CD8-positive, alpha-beta memory T cell (primary cell): ENCODE measurements at regions not wholly inside any gene's neighbourhood (a gene's known extent, or its start where the extent isn't known, plus 50 kb on each side); places are given as distances from the start of the nearest gene placed in this dataset.

Experiments
- CTCF ChIA-PET: fragments of 350-600 bp; sonication (Branson Sonifier 250); formaldehyde crosslinking; loops from one replicate; lab custom pipeline; 2021; ENCODE audit warnings: antibody characterized with exemption; lab: Charles Lee
- POLR2A ChIA-PET: fragments of 350-600 bp; sonication (Branson Sonifier 250); formaldehyde crosslinking; loops from one replicate; lab custom pipeline; 2021; ENCODE audit warnings: antibody characterized with exemption; lab: Charles Lee
- DNase-seq, 5 donors: peaks; one replicate each; pipeline versions ENCODE4 v3.0.0 to v3.0.0-alpha.2; 2020 to 2022; ENCODE audit warnings: mixed read lengths in 1 of 5
- H3K27ac ChIP-seq: one replicate; pipeline ENCODE4 v1.7.0; 2013; ENCODE audit warnings: low read depth, mild to moderate bottlenecking, low read length, moderate library complexity
- H3K27me3 ChIP-seq: 2 replicates; pipeline ENCODE4 v1.7.0; 2013; ENCODE audit warnings: low read length, mild to moderate bottlenecking; ENCODE audit not compliant: insufficient read depth, poor library complexity, severe bottlenecking
- H3K36me3 ChIP-seq: 2 replicates; pipeline ENCODE4 v1.7.0; 2013; ENCODE audit warnings: mild to moderate bottlenecking, low read length, moderate library complexity; ENCODE audit not compliant: insufficient read depth
- H3K4me1 ChIP-seq: 2 replicates; pipeline ENCODE4 v1.7.0; 2013; ENCODE audit warnings: mild to moderate bottlenecking, low read length, moderate library complexity; ENCODE audit not compliant: insufficient read depth
- H3K4me3 ChIP-seq: 2 replicates; pipeline ENCODE4 v1.7.0; 2013; ENCODE audit warnings: mild to moderate bottlenecking, low read length
- H3K9me3 ChIP-seq: 2 replicates; pipeline ENCODE4 v1.7.0; 2013; ENCODE audit warnings: mild to moderate bottlenecking, low read length
- H3K27ac Mint-ChIP-seq, 8 donors: one replicate each; pipeline ENCODE4 v1.8.0; 2020 to 2021; ENCODE audit warnings: mixed read lengths in 8 of 8, mild to moderate bottlenecking in 6 of 8, inconsistent platforms in 3 of 8, moderate library complexity in 3 of 8
- H3K27me3 Mint-ChIP-seq, 2 donors: one replicate each; pipeline ENCODE4 v1.8.0; 2020 to 2021; ENCODE audit warnings: mixed read lengths in 2 of 2, mild to moderate bottlenecking in 1 of 2, moderate library complexity in 1 of 2
- H3K36me3 Mint-ChIP-seq, 3 donors: one replicate each; pipeline ENCODE4 v1.8.0; 2020 to 2021; ENCODE audit warnings: mixed read lengths in 3 of 3, inconsistent platforms in 1 of 3, mild to moderate bottlenecking in 1 of 3
- H3K4me1 Mint-ChIP-seq, 3 donors: one replicate each; pipeline ENCODE4 v1.8.0; 2020 to 2021; ENCODE audit warnings: mixed read lengths in 3 of 3, inconsistent platforms in 1 of 3, mild to moderate bottlenecking in 1 of 3
- H3K4me3 Mint-ChIP-seq, 7 donors: one replicate each; pipeline ENCODE4 v1.8.0; 2020 to 2021; ENCODE audit warnings: mixed read lengths in 7 of 7, mild to moderate bottlenecking in 6 of 7, moderate library complexity in 4 of 7, inconsistent platforms in 2 of 7
- H3K9me3 Mint-ChIP-seq, 5 donors: one replicate each; pipeline ENCODE4 v1.8.0; 2020 to 2022; ENCODE audit warnings: mixed read lengths in 5 of 5, mild to moderate bottlenecking in 3 of 5, moderate library complexity in 2 of 5, inconsistent platforms in 1 of 5

DNA sequence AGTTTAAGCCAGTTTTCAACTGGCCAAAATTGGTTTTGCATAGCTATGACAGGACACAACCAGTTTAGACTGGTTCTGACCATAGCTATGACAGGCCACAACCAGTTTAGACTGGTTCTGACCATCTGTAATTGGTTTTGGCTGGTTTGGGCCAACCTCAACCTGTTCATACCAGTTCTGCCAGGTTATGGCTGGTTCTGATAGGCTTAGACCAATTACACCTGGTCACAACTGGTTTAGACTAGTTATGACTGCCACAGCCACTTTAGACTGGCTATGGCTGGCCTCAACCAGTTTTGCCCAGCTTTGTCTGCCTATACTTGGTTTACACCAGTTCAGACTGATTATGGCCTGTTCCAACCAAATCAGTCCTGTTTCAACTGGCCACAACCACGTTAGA is 353.2 kb upstream of the CAMK1G start:
- Histone ChIP-seq H3K36me3 (no peaks in the 10 kb centered on the region), H3K4me3 (no peak overlapping the region), H3K27ac (no peak overlapping the region), H3K9me3 (no peaks in the 10 kb centered on the region), H3K27me3 (no peaks in the 10 kb centered on the region), H3K4me1 (no peaks in the 10 kb centered on the region)
- H3K36me3 Mint-ChIP-seq, result peaks cover 0 to 3% (median 0%) of the 10 kb centered on the region in 3 donors
- H3K4me1 Mint-ChIP-seq, result no peaks in the 10 kb centered on the region
- ChIA-PET POLR2A (no interaction called here), CTCF (interaction anchor here (1.0 kb wide), 1 partner anchor 18 kb away, joined by 3 read pairs; no protein-coding TSS in a partner anchor)
- DNase-seq, result no peak
- no peak overlapping the region for H3K4me3 Mint-ChIP-seq
- H3K27ac Mint-ChIP-seq, result no peak overlapping the region
- peaks cover 3 to 16% of the 10 kb centered on the region in 2 donors for H3K27me3 Mint-ChIP-seq
- peaks cover 4 to 10% (median 8%) of the 10 kb centered on the region in 5 donors for H3K9me3 Mint-ChIP-seq

DNA sequence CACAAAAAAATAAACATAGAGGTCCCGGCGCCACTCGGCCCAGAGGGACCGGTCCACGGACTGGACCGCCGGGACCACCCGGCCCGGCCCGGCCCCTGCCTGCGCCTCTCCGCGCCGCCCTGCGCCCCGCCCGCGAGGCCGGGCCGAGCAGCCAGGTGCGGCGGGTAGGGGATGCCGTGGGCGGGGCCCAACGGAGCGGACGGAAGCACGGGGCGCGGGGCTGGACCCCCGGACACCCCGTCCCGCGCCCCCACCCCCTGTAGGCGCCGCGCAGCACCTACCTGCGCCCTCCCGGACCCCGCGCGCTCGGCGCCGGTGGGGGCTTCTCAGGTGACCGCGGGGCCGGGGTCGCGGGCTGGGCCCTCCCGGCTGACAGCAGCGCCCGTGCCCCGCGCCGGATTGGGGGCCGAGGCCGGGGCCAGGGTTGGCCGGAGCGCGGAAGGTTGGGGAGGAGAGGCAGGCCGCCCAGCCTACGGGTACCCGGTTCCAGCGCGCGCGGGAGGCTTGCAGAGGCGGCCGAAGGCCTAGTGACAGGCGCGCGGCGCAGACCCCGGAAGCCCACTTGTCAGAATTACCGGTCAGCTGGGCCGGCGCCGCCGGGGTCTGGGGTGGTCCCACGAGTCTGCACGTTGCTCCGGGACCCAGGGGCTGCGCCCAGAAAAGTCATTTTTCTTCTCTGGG is 351.9 kb upstream of the CAMK1G start:
- peaks cover 3 to 16% of the 10 kb centered on the region in 2 donors for H3K27me3 Mint-ChIP-seq
- ChIA-PET CTCF (no interaction called here), POLR2A (no interaction called here)
- H3K27ac Mint-ChIP-seq, result no peak overlapping the region
- H3K4me3 Mint-ChIP-seq, result no peak overlapping the region
- H3K4me1 ChIP-seq, result no peaks in the 10 kb centered on the region
- H3K36me3 ChIP-seq, result no peaks in the 10 kb centered on the region
- H3K9me3 ChIP-seq, result no peaks in the 10 kb centered on the region
- H3K4me1 Mint-ChIP-seq, result no peaks in the 10 kb centered on the region
- no peak overlapping the region for H3K27ac ChIP-seq
- no peak for DNase-seq
- H3K27me3 ChIP-seq, result no peaks in the 10 kb centered on the region
- peaks cover 4 to 10% (median 8%) of the 10 kb centered on the region in 5 donors for H3K9me3 Mint-ChIP-seq
- no peak overlapping the region for H3K4me3 ChIP-seq
- peaks cover 0 to 3% (median 0%) of the 10 kb centered on the region in 3 donors for H3K36me3 Mint-ChIP-seq

DNA sequence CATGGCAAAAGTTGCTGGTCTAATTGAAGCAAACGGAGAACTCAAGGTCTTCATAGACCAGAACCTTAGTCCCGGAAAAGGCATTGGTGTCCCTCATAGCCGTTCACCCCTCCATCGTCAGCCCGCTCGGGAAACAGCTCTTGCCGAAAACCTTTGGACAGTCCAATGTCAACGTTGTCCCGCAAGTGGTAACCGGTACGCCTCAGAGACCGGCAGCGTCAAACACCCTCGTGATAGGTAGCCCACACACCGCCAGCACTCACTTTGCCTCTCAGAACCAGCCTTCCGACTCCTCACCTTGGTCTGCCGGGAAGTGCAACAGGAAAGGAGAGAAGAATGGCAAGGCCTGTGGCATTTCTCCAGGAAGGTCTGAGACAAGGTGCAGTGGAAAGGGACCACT is 351.3 kb upstream of the CAMK1G start:
- H3K27ac Mint-ChIP-seq, result peak overlapping the region in 1 of 8 donors; percentile 21
- peaks cover 4 to 10% (median 8%) of the 10 kb centered on the region in 5 donors for H3K9me3 Mint-ChIP-seq
- peaks cover 0 to 3% (median 0%) of the 10 kb centered on the region in 3 donors for H3K36me3 Mint-ChIP-seq
- Histone ChIP-seq H3K4me1 (no peaks in the 10 kb centered on the region), H3K36me3 (no peaks in the 10 kb centered on the region), H3K27ac (no peak overlapping the region), H3K4me3 (no peak overlapping the region), H3K9me3 (no peaks in the 10 kb centered on the region), H3K27me3 (no peaks in the 10 kb centered on the region)
- ChIA-PET CTCF (no interaction called here), POLR2A (no interaction called here)
- DNase-seq, result no peak
- no peaks in the 10 kb centered on the region for H3K4me1 Mint-ChIP-seq
- H3K27me3 Mint-ChIP-seq, result peaks cover 3 to 16% of the 10 kb centered on the region in 2 donors
- H3K4me3 Mint-ChIP-seq, result no peak overlapping the region

DNA sequence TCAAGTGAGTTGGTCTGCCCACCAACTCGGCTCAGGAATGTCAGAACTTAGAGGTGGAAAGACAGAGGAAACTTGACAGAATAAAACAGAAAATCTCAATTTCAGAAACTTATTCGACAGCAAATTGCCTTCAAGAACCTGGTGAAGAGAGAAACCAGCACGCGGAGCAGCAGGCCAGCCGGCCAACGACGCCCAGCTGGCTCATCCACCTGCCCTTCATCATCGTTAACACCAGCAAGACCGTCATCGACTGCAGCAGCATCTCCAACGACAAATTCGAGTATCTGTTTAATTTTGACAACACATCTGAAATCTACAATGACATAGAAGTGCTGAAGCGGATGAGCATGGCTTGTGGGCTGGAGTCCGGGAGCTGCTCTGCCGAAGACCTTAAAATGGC is 350.8 kb upstream of the CAMK1G start:
- H3K4me1 Mint-ChIP-seq, result no peaks in the 10 kb centered on the region
- no peak overlapping the region for H3K4me3 Mint-ChIP-seq

DNA sequence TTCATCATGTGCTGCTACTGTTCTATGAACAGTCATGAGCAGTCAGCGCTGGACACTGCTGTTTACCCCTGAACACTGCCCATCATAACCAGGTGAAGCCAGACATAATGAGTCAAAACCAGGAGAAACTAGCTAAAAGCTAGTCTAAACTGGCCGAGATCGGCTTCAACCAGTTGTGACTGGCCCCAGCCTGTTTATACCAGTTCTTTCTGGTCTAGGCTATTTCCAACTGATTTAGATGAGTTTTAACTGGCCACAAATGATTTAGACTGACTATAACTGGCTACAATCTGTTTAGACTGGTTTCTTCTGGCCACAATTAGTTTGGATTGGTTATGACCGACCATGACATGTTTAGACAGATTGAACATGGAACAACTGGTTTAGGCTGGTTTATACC is 348.3 kb upstream of the CAMK1G start:
- Mint-ChIP-seq H3K4me3 (no peak overlapping the region), H3K9me3 (peaks cover 4 to 10% (median 8%) of the 10 kb centered on the region in 5 donors), H3K27ac (no peak overlapping the region), H3K4me1 (no peaks in the 10 kb centered on the region), H3K36me3 (peaks cover 0 to 3% (median 0%) of the 10 kb centered on the region in 3 donors), H3K27me3 (peaks cover 2 to 7% of the 10 kb centered on the region in 2 donors)
- no peak overlapping the region for H3K4me3 ChIP-seq
- H3K4me1 ChIP-seq, result no peaks in the 10 kb centered on the region
- CTCF ChIA-PET, result no interaction called here
- POLR2A ChIA-PET, result no interaction called here
- no peaks in the 10 kb centered on the region for H3K27me3 ChIP-seq
- H3K27ac ChIP-seq, result no peak overlapping the region
- no peaks in the 10 kb centered on the region for H3K36me3 ChIP-seq
- H3K9me3 ChIP-seq, result no peaks in the 10 kb centered on the region
- no peak for DNase-seq

More for the DNA sequence above, 350.8 kb upstream of the CAMK1G start:
- H3K27ac ChIP-seq, result no peak overlapping the region
- H3K27me3 ChIP-seq, result no peaks in the 10 kb centered on the region
- no peak for DNase-seq
- POLR2A ChIA-PET, result no interaction called here
- Mint-ChIP-seq H3K36me3 (peaks cover 0 to 3% (median 0%) of the 10 kb centered on the region in 3 donors), H3K27ac (no peak overlapping the region), H3K27me3 (peaks cover 3 to 16% of the 10 kb centered on the region in 2 donors), H3K9me3 (peaks cover 4 to 10% (median 8%) of the 10 kb centered on the region in 5 donors)
- CTCF ChIA-PET, result no interaction called here
- H3K9me3 ChIP-seq, result no peaks in the 10 kb centered on the region
- no peaks in the 10 kb centered on the region for H3K36me3 ChIP-seq
- no peak overlapping the region for H3K4me3 ChIP-seq
- no peaks in the 10 kb centered on the region for H3K4me1 ChIP-seq

DNA sequence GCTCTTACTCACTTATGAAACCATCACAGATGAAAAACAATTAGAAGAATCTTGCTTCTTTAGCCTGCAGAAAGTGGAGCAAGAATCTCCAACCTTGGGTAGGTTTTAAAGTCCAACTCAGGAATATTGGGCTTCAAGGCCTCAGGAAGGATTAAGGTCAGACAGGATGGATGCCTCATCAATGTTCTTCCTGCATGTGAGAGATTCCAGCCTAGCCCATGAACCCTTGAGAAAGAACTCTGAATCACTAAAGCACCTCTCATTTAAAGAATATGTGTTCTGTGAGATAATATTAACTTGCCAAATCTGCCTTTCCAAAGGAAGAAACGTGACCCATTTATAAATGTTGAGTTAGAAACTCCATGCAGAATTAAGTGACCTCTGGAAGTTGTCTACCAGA is 345.2 kb upstream of the CAMK1G start:
- H3K9me3 ChIP-seq, result no peaks in the 10 kb centered on the region
- CTCF ChIA-PET, result no interaction called here
- no peak overlapping the region for H3K4me3 Mint-ChIP-seq
- no peak overlapping the region for H3K4me3 ChIP-seq
- POLR2A ChIA-PET, result no interaction called here
- H3K27ac Mint-ChIP-seq, result no peak overlapping the region
- no peaks in the 10 kb centered on the region for H3K36me3 ChIP-seq
- no peaks in the 10 kb centered on the region for H3K9me3 Mint-ChIP-seq
- no peaks in the 10 kb centered on the region for H3K4me1 ChIP-seq
- H3K27ac ChIP-seq, result no peak overlapping the region
- H3K27me3 ChIP-seq, result no peaks in the 10 kb centered on the region
- DNase-seq, result no peak
- no peaks in the 10 kb centered on the region for H3K36me3 Mint-ChIP-seq
- H3K4me1 Mint-ChIP-seq, result no peaks in the 10 kb centered on the region
- H3K27me3 Mint-ChIP-seq, result peaks cover 0 to 6% of the 10 kb centered on the region in 2 donors

DNA sequence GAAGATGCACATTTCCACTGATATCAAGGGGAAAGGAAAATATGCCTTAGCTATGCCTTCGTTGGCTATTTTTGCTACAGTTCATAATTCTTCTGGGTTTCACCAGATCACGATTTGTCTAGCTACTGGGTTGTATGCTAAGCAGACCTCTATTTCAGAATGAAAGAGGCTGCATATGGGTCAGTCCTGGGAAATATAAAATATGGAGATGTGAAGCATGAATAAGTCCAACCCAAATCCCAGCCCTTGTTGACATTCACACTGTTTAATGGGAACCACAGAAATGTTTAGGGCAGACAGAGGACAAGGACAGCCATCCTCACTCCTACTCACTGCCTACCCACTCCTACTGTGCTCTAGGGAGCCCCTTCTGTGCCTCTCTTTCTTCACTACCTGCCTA is 343.2 kb upstream of the CAMK1G start:
- Histone ChIP-seq H3K36me3 (no peaks in the 10 kb centered on the region), H3K27ac (no peak overlapping the region), H3K27me3 (no peaks in the 10 kb centered on the region), H3K4me1 (no peaks in the 10 kb centered on the region), H3K9me3 (no peaks in the 10 kb centered on the region), H3K4me3 (no peak overlapping the region)
- DNase-seq, result no peak
- no peak overlapping the region for H3K27ac Mint-ChIP-seq
- no peaks in the 10 kb centered on the region for H3K9me3 Mint-ChIP-seq
- H3K4me3 Mint-ChIP-seq, result no peak overlapping the region
- ChIA-PET CTCF (interaction anchor here (1.0 kb wide), 1 partner anchor 8 kb away, joined by 3 read pairs; no protein-coding TSS in a partner anchor), POLR2A (no interaction called here)
- H3K4me1 Mint-ChIP-seq, result no peaks in the 10 kb centered on the region
- H3K27me3 Mint-ChIP-seq, result peaks cover 0 to 6% of the 10 kb centered on the region in 2 donors
- H3K36me3 Mint-ChIP-seq, result no peaks in the 10 kb centered on the region

DNA sequence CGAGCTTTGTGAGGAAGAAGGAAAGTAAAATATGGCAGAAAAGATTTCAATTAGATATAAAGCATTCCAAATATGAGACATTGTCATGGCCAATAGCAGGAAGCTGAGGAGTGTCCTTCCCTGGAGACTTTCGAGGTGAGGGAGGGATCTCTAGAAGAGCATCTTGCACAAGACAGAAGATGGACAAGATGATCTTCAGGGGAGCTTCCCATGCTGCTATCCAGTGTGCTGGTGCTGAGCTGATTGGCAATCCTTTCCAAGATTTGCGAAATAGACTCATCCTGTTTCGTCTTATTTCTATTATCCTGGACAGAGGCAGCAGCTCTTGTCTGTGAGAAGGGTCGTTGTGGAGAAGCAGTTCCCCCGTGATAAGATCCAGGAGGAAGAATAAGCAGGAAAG is 342.0 kb upstream of the CAMK1G start:
- no peaks in the 10 kb centered on the region for H3K27me3 ChIP-seq
- H3K27ac Mint-ChIP-seq, result no peak overlapping the region
- H3K9me3 Mint-ChIP-seq, result no peaks in the 10 kb centered on the region
- DNase-seq, result no peak
- H3K36me3 ChIP-seq, result no peaks in the 10 kb centered on the region
- H3K4me3 ChIP-seq, result no peak overlapping the region
- CTCF ChIA-PET, result no interaction called here
- H3K4me1 Mint-ChIP-seq, result no peaks in the 10 kb centered on the region
- H3K36me3 Mint-ChIP-seq, result no peaks in the 10 kb centered on the region
- H3K4me3 Mint-ChIP-seq, result no peak overlapping the region
- H3K27ac ChIP-seq, result no peak overlapping the region
- H3K9me3 ChIP-seq, result no peaks in the 10 kb centered on the region
- POLR2A ChIA-PET, result no interaction called here
- H3K4me1 ChIP-seq, result no peaks in the 10 kb centered on the region
- H3K27me3 Mint-ChIP-seq, result peaks cover 2 to 6% of the 10 kb centered on the region in 2 donors
